ENCODE measurements at regions not wholly inside any gene's neighbourhood (a gene's known extent, or its start where the extent isn't known, plus 50 kb on each side); places are given as distances from the start of the nearest gene placed in this dataset.

DNA sequence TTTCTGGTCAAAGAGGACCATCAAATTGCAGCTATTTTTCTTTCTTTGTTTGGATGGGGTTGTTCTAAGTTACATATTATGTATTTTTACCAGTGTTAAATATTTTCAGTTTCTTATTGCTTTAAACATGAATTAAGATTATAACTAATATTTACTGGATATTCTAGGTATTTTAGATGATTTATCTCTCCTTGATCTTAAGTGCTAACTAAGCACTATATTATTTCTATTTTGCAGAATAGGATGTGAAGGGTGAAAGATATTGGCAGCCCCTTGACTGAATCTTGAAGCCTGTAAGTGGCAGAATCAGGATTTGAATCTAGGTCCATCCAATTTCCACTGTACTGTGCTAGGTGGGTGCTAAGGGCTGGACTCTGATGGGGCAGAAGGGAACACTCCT lies 307.3 kb upstream of the CCL2 start:
- no peak for TF ChIP-seq CTCF (IDR thresholded peaks at IDR 0.05)
- TF ChIP-seq POLR2A (IDR thresholded peaks at IDR 0.05): no peak
- no peak for TF ChIP-seq POLR2AphosphoS5 (IDR thresholded peaks at IDR 0.05)
